Heart right ventricle (tissue), 16 donors: ENCODE measurements at regions not wholly inside any gene's neighbourhood (a gene's known extent, or its start where the extent isn't known, plus 50 kb on each side); places are given as distances from the start of the nearest gene placed in this dataset.

Source experiments
- ATAC-seq, 8 donors: fragments of 200-7000 bp; cut with Tn5 transposase; one replicate each; pipeline ENCODE4 v1.9.1; 2020; ENCODE audit warnings: mild to moderate bottlenecking in 8 of 8, moderate library complexity in 8 of 8, moderate number of reproducible peaks in 1 of 8
- DNase-seq, 2 donors: peaks; one replicate each; pipeline ENCODE4 v3.0.0-alpha.2; 2020
- H3K27ac ChIP-seq, 10 donors: fragments of 200-600 bp; sonication (generic) in 2 of 10; one replicate each; pipeline versions ENCODE4 v1.5.0 to v1.8.0; 2020 to 2022; ENCODE audit warnings: mild to moderate bottlenecking in 3 of 10
- H3K27me3 ChIP-seq, 7 donors: fragments of 200-600 bp; one replicate each; pipeline ENCODE4 v1.8.0; 2021 to 2022; ENCODE audit warnings: mild to moderate bottlenecking in 2 of 7
- H3K36me3 ChIP-seq, 9 donors: fragments of 200-600 bp; sonication (generic) in 1 of 9; one replicate each; pipeline versions ENCODE4 v1.5.0 to v1.8.0; 2020 to 2022; ENCODE audit warnings: mild to moderate bottlenecking in 2 of 9
- H3K4me1 ChIP-seq, 9 donors: fragments of 200-600 bp; sonication (generic) in 1 of 9; one replicate each; pipeline versions ENCODE4 v1.5.0 to v1.8.0; 2020 to 2022; ENCODE audit warnings: mild to moderate bottlenecking in 4 of 9
- H3K4me3 ChIP-seq, 10 donors: fragments of 200-600 bp; sonication (generic) in 2 of 10; one replicate each; pipeline versions ENCODE4 v1.5.0 to v1.8.0; 2020 to 2022; ENCODE audit warnings: mild to moderate bottlenecking in 7 of 10, moderate library complexity in 2 of 10
- H3K9me3 ChIP-seq, 11 donors: fragments of 200-600 bp in 10 of 11; sonication (generic) in 2 of 11; one replicate each; pipeline versions ENCODE4 v1.5.0 to v1.8.0; 2013 to 2022; ENCODE audit warnings: mild to moderate bottlenecking in 2 of 11, control low read depth in 1 of 11, moderate library complexity in 1 of 11
- CTCF ChIP-seq, 9 donors: fragments of 200-600 bp; sonication (generic) in 2 of 9; IDR thresholded peaks; one replicate each; pipeline versions ENCODE4 v1.5.0 to v1.8.0; 2021 to 2022; ENCODE audit warnings: antibody characterized with exemption in 9 of 9, mild to moderate bottlenecking in 5 of 9, moderate library complexity in 1 of 9
- WGBS, 2 donors: extraction: QIAGEN DNeasy Blood & Tissue Kit; methylation state at CpG; one replicate each; pipeline ENCODE4 v1.1.7; 2013; ENCODE audit warnings: inconsistent platforms in 1 of 2; 5-methylcytosine and 5-hydroxymethylcytosine counted together
- intact Hi-C, 10 donors: fragments of 100-400 bp; cut with DNase I; formaldehyde crosslinking; loops; one replicate each; pipeline versions ENCODE4 v1.11.1 to v1.14.2; 2022
- donor health status: Arrhythmogenic right ventricular cardiomyopathy.
- donor health status: ischemic (EF 13 %, LVEDD 7.1; RV severe dilation, severe dysfunction).
- donor health status: healthy with polysubstance abuse.
- donor health status: DM: no; HTN: yes; CAD: no.
- donor health status: DM: no; HTN: no; CAD: no.
- donor health status: ischemic (EF 25% LVEDD 6.9; RV normal size, moderate dysfunction).
- donor health status: ischemic (EF 25% LVEDD 5.7; RV mildly dilated, moderate dysfunction).
- donor health status: healthy.
- donor health status: DM: yes; HTN: yes; CAD: no.
- donor health status: Ischemic cardiomyopathy.
- donor health status: ischemic (EF 35%, LVEDD 5.7; RV mildly dilated, moderate dysfunction).
- donor health status: nonischemic (EF 11% LVEDD 7.7; RV severe dilation, severe dysfunction).
- donor health status: DM: yes; HTN: yes; CAD: no.
- donor health status: PGD.
- donor health status: ischemic (EF 29% LVEDD 5.4; RV normal size, mild dysfunction).
- donor health status: nonischemic (EF 23%, LVEDD 6.1; RV moderate dilation, normal function).

GRCh38 chr10:120997313-120997712 is 146.2 kb downstream of the WDR11 start:
- WGBS, 2 donors, result 60 to 63% methylated on average over 1 of the region's 1 CpG
- H3K4me3 ChIP-seq, result no peak overlapping the region
- ATAC-seq, result no peak
- H3K36me3 ChIP-seq, result no peaks in the 10 kb centered on the region
- H3K9me3 ChIP-seq, result peaks cover 0 to 25% (median 0%) of the 10 kb centered on the region in 11 donors
- H3K27ac ChIP-seq, result no peak overlapping the region
- intact Hi-C loops, result no loop called here
- no peaks in the 10 kb centered on the region for H3K4me1 ChIP-seq
- no peak for TF ChIP-seq CTCF (IDR thresholded peaks at IDR 0.05)
- peaks cover 0 to 15% (median 6%) of the 10 kb centered on the region in 7 donors for H3K27me3 ChIP-seq
- DNase-seq, result no peak

- Histone ChIP-seq H3K9me3 (peaks cover 0 to 21% (median 0%) of the 10 kb centered on the region in 11 donors), H3K27me3 (peaks cover 0 to 15% (median 6%) of the 10 kb centered on the region in 7 donors), H3K36me3 (no peaks in the 10 kb centered on the region), H3K4me3 (no peak overlapping the region), H3K4me1 (no peaks in the 10 kb centered on the region), H3K27ac (no peak overlapping the region)
- WGBS, 2 donors, result 59 to 70% methylated on average over 3 of the region's 3 CpGs
- DNase-seq (no peak), ATAC-seq (no peak)
- intact Hi-C loops, result no loop called here
- no peak for TF ChIP-seq CTCF (IDR thresholded peaks at IDR 0.05)
Measured at GRCh38 chr10:120997756-120998155, 146.6 kb downstream of the WDR11 start.

- 54 to 65% methylated on average over 5 of the region's 5 CpGs for WGBS, 2 donors
- peaks cover 0 to 15% (median 6%) of the 10 kb centered on the region in 7 donors for H3K27me3 ChIP-seq
- H3K9me3 ChIP-seq, result peaks cover 0 to 16% (median 0%) of the 10 kb centered on the region in 11 donors
- no peaks in the 10 kb centered on the region for H3K4me1 ChIP-seq
- ATAC-seq (no peak), DNase-seq (no peak)
- intact Hi-C loops, result no loop called here
- no peak overlapping the region for H3K4me3 ChIP-seq
- no peak for TF ChIP-seq CTCF (IDR thresholded peaks at IDR 0.05)
- no peak overlapping the region for H3K27ac ChIP-seq
- H3K36me3 ChIP-seq, result no peaks in the 10 kb centered on the region
Measured at GRCh38 chr10:120998251-120998650, 147.1 kb downstream of the WDR11 start.

GRCh38 chr10:120998782-120999285 is 147.7 kb downstream of the WDR11 start:
- peaks cover 0 to 13% (median 2%) of the 10 kb centered on the region in 11 donors for H3K9me3 ChIP-seq
- intact Hi-C loops, result no loop called here
- H3K4me1 ChIP-seq, result no peaks in the 10 kb centered on the region
- 85 to 87% methylated on average over 6 of the region's 6 CpGs for WGBS, 2 donors
- DNase-seq (no peak), ATAC-seq (no peak)
- H3K4me3 ChIP-seq, result no peak overlapping the region
- no peak for TF ChIP-seq CTCF (IDR thresholded peaks at IDR 0.05)
- no peak overlapping the region for H3K27ac ChIP-seq
- H3K27me3 ChIP-seq, result peaks cover 0 to 15% (median 6%) of the 10 kb centered on the region in 7 donors
- H3K36me3 ChIP-seq, result no peaks in the 10 kb centered on the region
